HCT116 (cell line): ENCODE measurements at regions not wholly inside any gene's neighbourhood (a gene's known extent, or its start where the extent isn't known, plus 50 kb on each side); places are given as distances from the start of the nearest gene placed in this dataset.

ENCODE experiments used
- ELF1 ChIP-seq: IDR thresholded peaks from 2 replicates; pipeline ENCODE4 v1.6.1; 2012; ENCODE audit warnings: low read depth, borderline replicate concordance
- EZH2 ChIP-seq: fragments of 200-600 bp; sonication (generic); IDR thresholded peaks from 2 replicates; pipeline ENCODE4 v1.6.1; 2017; ENCODE audit warnings: antibody characterized with exemption, mixed run types
- POLR2A ChIP-seq: IDR thresholded peaks from 2 replicates; pipeline ENCODE4 v1.7.0; 2011; ENCODE audit warnings: borderline replicate concordance; ENCODE audit not compliant: insufficient read depth, insufficient read length; ENCODE audit errors: extremely low read depth
- POLR2AphosphoS5 ChIP-seq: IDR thresholded peaks from 2 replicates; pipeline ENCODE4 v1.6.1; 2011; ENCODE audit warnings: mild to moderate bottlenecking, low read depth, low read length, moderate library complexity

DNA sequence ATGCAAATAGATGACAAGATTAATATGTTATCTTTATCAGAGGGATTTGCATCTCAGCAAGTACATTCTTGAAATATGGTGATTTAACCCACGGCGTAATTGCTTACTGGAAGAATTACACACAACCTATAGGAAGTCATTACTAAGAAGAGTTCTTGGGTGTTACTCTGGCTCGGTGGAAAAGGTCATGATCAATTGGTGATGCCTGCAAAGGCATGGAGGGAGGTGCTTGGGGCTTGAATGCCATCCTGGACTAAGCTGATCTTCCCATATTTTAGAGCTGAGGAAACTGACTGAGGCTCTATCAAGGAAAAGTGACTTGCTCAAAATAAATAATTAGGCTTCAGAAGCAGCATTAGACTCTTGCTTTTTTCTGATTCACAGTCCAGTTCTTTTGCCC lies 137.5 kb upstream of the JUN start:
- TF ChIP-seq POLR2AphosphoS5, result no peak
- no peak for TF ChIP-seq EZH2
- TF ChIP-seq ELF1, result no peak
- TF ChIP-seq POLR2A, result no peak
